ENCODE measurements at regions not wholly inside any gene's neighbourhood (a gene's known extent, or its start where the extent isn't known, plus 50 kb on each side); places are given as distances from the start of the nearest gene placed in this dataset.

DNA sequence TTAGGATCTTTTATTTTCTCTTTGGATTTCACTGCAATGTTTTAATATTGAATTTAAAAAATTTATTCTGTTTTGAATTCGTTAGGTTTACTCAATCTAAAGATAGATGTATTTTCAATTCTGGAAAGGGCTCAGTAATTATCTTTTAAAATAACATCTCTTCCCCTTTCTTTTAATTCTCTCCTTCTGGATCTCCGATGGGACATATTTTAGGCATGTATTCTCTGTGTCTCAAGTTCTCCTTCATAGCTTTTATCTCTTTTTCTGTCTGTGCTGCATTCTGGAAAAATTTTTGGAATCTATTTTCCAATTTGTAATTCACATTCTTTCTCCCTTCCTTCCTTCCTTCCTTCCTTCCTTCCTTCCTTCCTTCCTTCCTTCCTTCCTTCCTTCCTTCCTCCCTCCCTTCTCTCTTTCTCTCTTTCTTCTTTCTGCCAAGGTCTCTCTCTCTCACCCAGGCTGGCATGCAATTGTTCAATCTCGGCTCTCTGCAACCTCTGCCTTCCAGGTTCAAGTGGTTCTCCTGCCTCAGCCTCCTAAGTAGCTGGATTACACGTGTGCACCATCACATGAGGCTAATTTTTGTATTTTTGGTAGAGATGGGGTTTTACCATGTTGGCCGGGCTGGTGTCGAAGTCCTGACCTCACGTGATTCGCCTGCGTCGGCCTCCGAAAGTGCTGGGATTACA is 98.5 kb upstream of the CTTNBP2 start:
- H3K27me3 ChIP-seq (ENCODE audit: insufficient read depth, low read depth, low read length) = no peaks in the 10 kb centered on the region
- H3K9ac ChIP-seq (ENCODE audit: low read length) = no peak overlapping the region
- no peak overlapping the region for H3K27ac ChIP-seq (ENCODE audit: low read length)

DNA sequence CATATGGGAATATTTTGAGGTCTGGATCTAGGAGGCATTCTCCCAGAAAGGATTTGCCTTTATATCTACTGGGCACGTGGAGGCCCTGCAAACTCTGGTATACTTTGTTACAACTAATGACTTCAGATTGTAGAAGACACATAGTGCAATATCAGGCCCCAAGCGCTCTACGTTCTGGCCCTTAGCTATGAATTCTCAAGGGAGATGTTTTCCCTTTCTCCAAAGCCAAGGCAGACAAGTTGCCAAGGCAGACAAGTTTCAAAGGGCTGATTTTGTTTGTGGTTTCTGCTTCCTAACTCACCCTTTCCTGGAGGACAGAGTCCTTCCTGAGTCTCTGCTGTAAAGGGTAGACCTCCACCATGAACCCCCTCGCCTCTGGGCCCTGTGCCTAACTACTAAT is 99.4 kb upstream of the CTTNBP2 start:
- H3K4me2 ChIP-seq (ENCODE audit: low read length) = no peak overlapping the region
- H2AFZ ChIP-seq (ENCODE audit: low read depth, low read length) = no peak overlapping the region
- H3K27me3 ChIP-seq (ENCODE audit: insufficient read depth, low read depth, low read length) = no peaks in the 10 kb centered on the region
- H3K36me3 ChIP-seq (ENCODE audit: insufficient read depth, low read length) = no peaks in the 10 kb centered on the region
- no peaks in the 10 kb centered on the region for H3K9me3 ChIP-seq (ENCODE audit: low read length)
- H3K79me2 ChIP-seq (replicated peaks; ENCODE audit: insufficient read depth, low read length) = no peaks in the 10 kb centered on the region
- H3K4me3 ChIP-seq (ENCODE audit: low read length) = no peak overlapping the region
- no peak overlapping the region for H3K27ac ChIP-seq (ENCODE audit: low read length)
- H3K9ac ChIP-seq (ENCODE audit: low read length) = no peak overlapping the region
- no peaks in the 10 kb centered on the region for H4K20me1 ChIP-seq (ENCODE audit: insufficient read depth)
- no peaks in the 10 kb centered on the region for H3F3A ChIP-seq (ENCODE audit: insufficient read depth, low read length, poor library complexity, severe bottlenecking)
- TF ChIP-seq RAD21 (conservative IDR thresholded peaks at IDR 0.05) = no peak
- no peaks in the 10 kb centered on the region for H3K9me2 ChIP-seq (ENCODE audit: insufficient read depth, low read length)

More for the DNA sequence above, 98.5 kb upstream of the CTTNBP2 start:
- Histone ChIP-seq H4K20me1 (ENCODE audit: insufficient read depth) (no peaks in the 10 kb centered on the region), H2AFZ (ENCODE audit: low read depth, low read length) (no peak overlapping the region), H3K9me2 (ENCODE audit: insufficient read depth, low read length) (no peaks in the 10 kb centered on the region), H3K79me2 (replicated peaks; ENCODE audit: insufficient read depth, low read length) (no peaks in the 10 kb centered on the region), H3K36me3 (ENCODE audit: insufficient read depth, low read length) (no peaks in the 10 kb centered on the region), H3K9me3 (ENCODE audit: low read length) (no peaks in the 10 kb centered on the region), H3K4me2 (ENCODE audit: low read length) (no peak overlapping the region), H3K4me3 (ENCODE audit: low read length) (no peak overlapping the region), H3F3A (ENCODE audit: insufficient read depth, low read length, poor library complexity, severe bottlenecking) (no peaks in the 10 kb centered on the region)
- TF ChIP-seq EZH2 (IDR thresholded peaks at IDR 0.05; ENCODE audit: borderline replicate concordance, insufficient read depth, low read length, poor library complexity, severe bottlenecking) = no peak
- no peak for TF ChIP-seq TAF1 (IDR thresholded peaks at IDR 0.05; ENCODE audit: low read depth)
- TF ChIP-seq SMC3 (conservative IDR thresholded peaks at IDR 0.05; ENCODE audit: poor library complexity) = no peak
- no peak for TF ChIP-seq POLR2AphosphoS5 (IDR thresholded peaks at IDR 0.05)
- TF ChIP-seq, protein P1, sequence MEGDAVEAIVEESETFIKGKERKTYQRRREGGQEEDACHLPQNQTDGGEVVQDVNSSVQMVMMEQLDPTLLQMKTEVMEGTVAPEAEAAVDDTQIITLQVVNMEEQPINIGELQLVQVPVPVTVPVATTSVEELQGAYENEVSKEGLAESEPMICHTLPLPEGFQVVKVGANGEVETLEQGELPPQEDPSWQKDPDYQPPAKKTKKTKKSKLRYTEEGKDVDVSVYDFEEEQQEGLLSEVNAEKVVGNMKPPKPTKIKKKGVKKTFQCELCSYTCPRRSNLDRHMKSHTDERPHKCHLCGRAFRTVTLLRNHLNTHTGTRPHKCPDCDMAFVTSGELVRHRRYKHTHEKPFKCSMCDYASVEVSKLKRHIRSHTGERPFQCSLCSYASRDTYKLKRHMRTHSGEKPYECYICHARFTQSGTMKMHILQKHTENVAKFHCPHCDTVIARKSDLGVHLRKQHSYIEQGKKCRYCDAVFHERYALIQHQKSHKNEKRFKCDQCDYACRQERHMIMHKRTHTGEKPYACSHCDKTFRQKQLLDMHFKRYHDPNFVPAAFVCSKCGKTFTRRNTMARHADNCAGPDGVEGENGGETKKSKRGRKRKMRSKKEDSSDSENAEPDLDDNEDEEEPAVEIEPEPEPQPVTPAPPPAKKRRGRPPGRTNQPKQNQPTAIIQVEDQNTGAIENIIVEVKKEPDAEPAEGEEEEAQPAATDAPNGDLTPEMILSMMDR (IDR thresholded peaks at IDR 0.05; ENCODE audit: poor library complexity, severe bottlenecking) = no peak
- no peak for TF ChIP-seq MXI1 (conservative IDR thresholded peaks at IDR 0.05; ENCODE audit: poor library complexity, severe bottlenecking)
- TF ChIP-seq RAD21 (conservative IDR thresholded peaks at IDR 0.05) = no peak
- TF ChIP-seq EP300 (conservative IDR thresholded peaks at IDR 0.05; ENCODE audit: poor library complexity, severe bottlenecking) = no peak

GRCh38 chr7:117973975-117974374 is 100.7 kb upstream of the CTTNBP2 start:
- no peak overlapping the region for H3K27ac ChIP-seq (ENCODE audit: low read length)
- no peak overlapping the region for H3K4me2 ChIP-seq (ENCODE audit: low read length)
- no peak overlapping the region for H3K9ac ChIP-seq (ENCODE audit: low read length)
- TF ChIP-seq, protein P2, sequence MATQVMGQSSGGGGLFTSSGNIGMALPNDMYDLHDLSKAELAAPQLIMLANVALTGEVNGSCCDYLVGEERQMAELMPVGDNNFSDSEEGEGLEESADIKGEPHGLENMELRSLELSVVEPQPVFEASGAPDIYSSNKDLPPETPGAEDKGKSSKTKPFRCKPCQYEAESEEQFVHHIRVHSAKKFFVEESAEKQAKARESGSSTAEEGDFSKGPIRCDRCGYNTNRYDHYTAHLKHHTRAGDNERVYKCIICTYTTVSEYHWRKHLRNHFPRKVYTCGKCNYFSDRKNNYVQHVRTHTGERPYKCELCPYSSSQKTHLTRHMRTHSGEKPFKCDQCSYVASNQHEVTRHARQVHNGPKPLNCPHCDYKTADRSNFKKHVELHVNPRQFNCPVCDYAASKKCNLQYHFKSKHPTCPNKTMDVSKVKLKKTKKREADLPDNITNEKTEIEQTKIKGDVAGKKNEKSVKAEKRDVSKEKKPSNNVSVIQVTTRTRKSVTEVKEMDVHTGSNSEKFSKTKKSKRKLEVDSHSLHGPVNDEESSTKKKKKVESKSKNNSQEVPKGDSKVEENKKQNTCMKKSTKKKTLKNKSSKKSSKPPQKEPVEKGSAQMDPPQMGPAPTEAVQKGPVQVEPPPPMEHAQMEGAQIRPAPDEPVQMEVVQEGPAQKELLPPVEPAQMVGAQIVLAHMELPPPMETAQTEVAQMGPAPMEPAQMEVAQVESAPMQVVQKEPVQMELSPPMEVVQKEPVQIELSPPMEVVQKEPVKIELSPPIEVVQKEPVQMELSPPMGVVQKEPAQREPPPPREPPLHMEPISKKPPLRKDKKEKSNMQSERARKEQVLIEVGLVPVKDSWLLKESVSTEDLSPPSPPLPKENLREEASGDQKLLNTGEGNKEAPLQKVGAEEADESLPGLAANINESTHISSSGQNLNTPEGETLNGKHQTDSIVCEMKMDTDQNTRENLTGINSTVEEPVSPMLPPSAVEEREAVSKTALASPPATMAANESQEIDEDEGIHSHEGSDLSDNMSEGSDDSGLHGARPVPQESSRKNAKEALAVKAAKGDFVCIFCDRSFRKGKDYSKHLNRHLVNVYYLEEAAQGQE (IDR thresholded peaks at IDR 0.05; ENCODE audit: borderline replicate concordance) = no peak
- TF ChIP-seq EP300 (conservative IDR thresholded peaks at IDR 0.05; ENCODE audit: poor library complexity, severe bottlenecking) (no peak), SMC3 (conservative IDR thresholded peaks at IDR 0.05; ENCODE audit: poor library complexity) (no peak), RAD21 (conservative IDR thresholded peaks at IDR 0.05) (no peak), MXI1 (conservative IDR thresholded peaks at IDR 0.05; ENCODE audit: poor library complexity, severe bottlenecking) (no peak), TAF1 (IDR thresholded peaks at IDR 0.05; ENCODE audit: low read depth) (no peak), EZH2 (IDR thresholded peaks at IDR 0.05; ENCODE audit: borderline replicate concordance, insufficient read depth, low read length, poor library complexity, severe bottlenecking) (no peak), POLR2AphosphoS5 (IDR thresholded peaks at IDR 0.05) (no peak)
- TF ChIP-seq, protein P1 (IDR thresholded peaks at IDR 0.05; ENCODE audit: poor library complexity, severe bottlenecking) = no peak
- no peaks in the 10 kb centered on the region for H4K20me1 ChIP-seq (ENCODE audit: insufficient read depth)
- H3F3A ChIP-seq (ENCODE audit: insufficient read depth, low read length, poor library complexity, severe bottlenecking) = no peaks in the 10 kb centered on the region
- H3K36me3 ChIP-seq (ENCODE audit: insufficient read depth, low read length) = no peaks in the 10 kb centered on the region
- H2AFZ ChIP-seq (ENCODE audit: low read depth, low read length) = no peak overlapping the region
- H3K27me3 ChIP-seq (ENCODE audit: insufficient read depth, low read depth, low read length) = no peaks in the 10 kb centered on the region
- no peaks in the 10 kb centered on the region for H3K9me2 ChIP-seq (ENCODE audit: insufficient read depth, low read length)
- H3K9me3 ChIP-seq (ENCODE audit: low read length) = no peaks in the 10 kb centered on the region
- H3K79me2 ChIP-seq (replicated peaks; ENCODE audit: insufficient read depth, low read length) = no peaks in the 10 kb centered on the region
- no peak overlapping the region for H3K4me3 ChIP-seq (ENCODE audit: low read length)

Data from neural cell (in vitro differentiated cells).